HEK293 (cell line): ENCODE measurements at regions not wholly inside any gene's neighbourhood (a gene's known extent, or its start where the extent isn't known, plus 50 kb on each side); places are given as distances from the start of the nearest gene placed in this dataset.

ENCODE experiments used
- CTCF ChIA-PET: fragments of 350-600 bp; formaldehyde crosslinking; extraction: SDS; loops from one replicate; lab custom pipeline; 2021; ENCODE audit warnings: antibody characterized with exemption; lab: Yijun Ruan, JAX
- POLR2A ChIA-PET: fragments of 300-600 bp; formaldehyde crosslinking; extraction: SDS; loops from one replicate; lab custom pipeline; 2020; ENCODE audit warnings: antibody characterized with exemption, inconsistent platforms; lab: Yijun Ruan, JAX
- H3K27ac ChIP-seq: fragments of 200-500 bp; sonication (Bioruptor generic); 2 replicates; pipeline ENCODE4 v1.5.1; 2014; ENCODE audit warnings: low read depth, low read length, control low read depth, inconsistent platforms; ENCODE audit errors: extremely low read depth
- H3K36me3 ChIP-seq, 2 experiments: fragments of 200-500 bp in 1 of 2; sonication (Bioruptor generic) in 1 of 2; 1 replicate in 1 of 2; 2 replicates in 1 of 2; pipeline ENCODE4 v1.5.1; 2014 to 2017; ENCODE audit warnings: inconsistent platforms in 2 of 2, low read length in 2 of 2; ENCODE audit not compliant: control insufficient read depth in 2 of 2, insufficient read depth in 1 of 2
- H3K4me1 ChIP-seq: fragments of 200-500 bp; sonication (Bioruptor generic); 2 replicates; pipeline ENCODE4 v1.5.1; 2014; ENCODE audit warnings: mild to moderate bottlenecking, low read length, inconsistent platforms; ENCODE audit not compliant: control insufficient read depth, insufficient read depth
- H3K4me3 ChIP-seq: 2 replicates; pipeline ENCODE4 v1.5.1; 2011; ENCODE audit warnings: low read depth, mild to moderate bottlenecking, control low read depth, low read length, moderate library complexity
- H3K9me3 ChIP-seq: fragments of 200-500 bp; sonication (Bioruptor generic); 2 replicates; pipeline ENCODE4 v1.5.1; 2014; ENCODE audit warnings: low read depth, low read length, inconsistent platforms; ENCODE audit not compliant: control insufficient read depth, insufficient read depth
- ELK4 ChIP-seq: IDR thresholded peaks from 2 replicates; pipeline ENCODE4 v1.6.1; 2011; ENCODE audit warnings: mild to moderate bottlenecking, low read depth, low read length, borderline replicate concordance
- FEZF1 ChIP-seq: fragments of 450-650 bp; formaldehyde crosslinking; IDR thresholded peaks from 2 replicates; pipeline ENCODE4 v1.5.1; 2016; ENCODE audit warnings: missing biosample characterization, missing genetic modification characterization
- IKZF3 ChIP-seq: fragments of 450-650 bp; IDR thresholded peaks from 2 replicates; pipeline ENCODE4 v1.5.0; 2018; ENCODE audit warnings: missing biosample characterization, mild to moderate bottlenecking, missing genetic modification characterization, moderate library complexity
- SCRT1 ChIP-seq: fragments of 450-650 bp; formaldehyde crosslinking; IDR thresholded peaks from 2 replicates; pipeline ENCODE4 v1.5.1; 2016; ENCODE audit warnings: missing biosample characterization, missing genetic modification characterization, borderline replicate concordance
- SCRT2 ChIP-seq: fragments of 450-650 bp; formaldehyde crosslinking; IDR thresholded peaks from 2 replicates; pipeline ENCODE4 v1.5.1; 2016; ENCODE audit warnings: missing biosample characterization, missing genetic modification characterization
- SP2 ChIP-seq: fragments of 450-650 bp; formaldehyde crosslinking; IDR thresholded peaks from 2 replicates; pipeline ENCODE4 v1.5.1; 2016; ENCODE audit warnings: missing biosample characterization, missing genetic modification characterization
- SP3 ChIP-seq: fragments of 450-650 bp; formaldehyde crosslinking; IDR thresholded peaks from 2 replicates; pipeline ENCODE4 v1.5.1; 2016; ENCODE audit warnings: missing biosample characterization, missing genetic modification characterization
- ZBTB17 ChIP-seq: fragments of 450-650 bp; formaldehyde crosslinking; IDR thresholded peaks from 2 replicates; pipeline ENCODE4 v1.5.1; 2016; ENCODE audit warnings: missing biosample characterization, missing genetic modification characterization
- ZBTB8A ChIP-seq: fragments of 450-650 bp; formaldehyde crosslinking; IDR thresholded peaks from 2 replicates; pipeline ENCODE4 v1.5.1; 2016; ENCODE audit warnings: missing biosample characterization, missing genetic modification characterization
- ZNF10 ChIP-seq: fragments of 450-650 bp; formaldehyde crosslinking; IDR thresholded peaks from 2 replicates; pipeline ENCODE4 v1.5.1; 2017; ENCODE audit warnings: missing biosample characterization, missing genetic modification characterization
- ZNF155 ChIP-seq: fragments of 450-650 bp; formaldehyde crosslinking; IDR thresholded peaks from 2 replicates; pipeline ENCODE4 v1.5.1; 2016; ENCODE audit warnings: missing biosample characterization, missing genetic modification characterization
- ZNF223 ChIP-seq: fragments of 450-650 bp; formaldehyde crosslinking; IDR thresholded peaks from 2 replicates; pipeline ENCODE4 v1.5.1; 2016; ENCODE audit warnings: missing biosample characterization, missing genetic modification characterization
- ZNF239 ChIP-seq: fragments of 450-650 bp; formaldehyde crosslinking; IDR thresholded peaks from 2 replicates; pipeline ENCODE4 v1.5.1; 2016; ENCODE audit warnings: missing biosample characterization, missing genetic modification characterization
- ZNF248 ChIP-seq: fragments of 450-650 bp; formaldehyde crosslinking; IDR thresholded peaks from 2 replicates; pipeline ENCODE4 v1.5.1; 2017; ENCODE audit warnings: missing biosample characterization, missing genetic modification characterization
- ZNF266 ChIP-seq: fragments of 450-650 bp; formaldehyde crosslinking; IDR thresholded peaks from 2 replicates; pipeline ENCODE4 v1.5.1; 2016; ENCODE audit warnings: missing biosample characterization, missing genetic modification characterization, low read depth
- ZNF391 ChIP-seq: fragments of 450-650 bp; formaldehyde crosslinking; IDR thresholded peaks from 2 replicates; pipeline ENCODE4 v1.5.1; 2016; ENCODE audit warnings: low read depth, missing biosample characterization, missing genetic modification characterization, borderline replicate concordance
- ZNF560 ChIP-seq: fragments of 450-650 bp; formaldehyde crosslinking; IDR thresholded peaks from 2 replicates; pipeline ENCODE4 v1.5.1; 2017; ENCODE audit warnings: missing biosample characterization, missing genetic modification characterization, borderline replicate concordance
- ZNF626 ChIP-seq: fragments of 450-650 bp; sonication (Bioruptor Pico); formaldehyde crosslinking; IDR thresholded peaks from 2 replicates; pipeline ENCODE4 v1.5.1; 2018; ENCODE audit warnings: missing biosample characterization, missing genetic modification characterization, inconsistent platforms
- ZNF664 ChIP-seq: fragments of 450-650 bp; formaldehyde crosslinking; IDR thresholded peaks from 2 replicates; pipeline ENCODE4 v1.5.1; 2016; ENCODE audit warnings: missing biosample characterization, missing genetic modification characterization
- ZSCAN16 ChIP-seq: fragments of 450-650 bp; formaldehyde crosslinking; IDR thresholded peaks from 2 replicates; pipeline ENCODE4 v1.5.1; 2016; ENCODE audit warnings: missing biosample characterization, missing genetic modification characterization
- TF ChIP-seq, protein P1 (sequence below): fragments of 450-650 bp; formaldehyde crosslinking; IDR thresholded peaks from 2 replicates; pipeline ENCODE4 v1.5.1; 2016; ENCODE audit warnings: missing biosample characterization, missing genetic modification characterization
- TF ChIP-seq, protein P2 (sequence below): fragments of 450-650 bp; formaldehyde crosslinking; IDR thresholded peaks from 2 replicates; pipeline ENCODE4 v1.5.1; 2016; ENCODE audit warnings: missing biosample characterization, missing genetic modification characterization
- TF ChIP-seq, protein P3 (sequence below): fragments of 450-650 bp; formaldehyde crosslinking; IDR thresholded peaks from 2 replicates; pipeline ENCODE4 v1.5.1; 2016; ENCODE audit warnings: missing biosample characterization, missing genetic modification characterization

DNA sequence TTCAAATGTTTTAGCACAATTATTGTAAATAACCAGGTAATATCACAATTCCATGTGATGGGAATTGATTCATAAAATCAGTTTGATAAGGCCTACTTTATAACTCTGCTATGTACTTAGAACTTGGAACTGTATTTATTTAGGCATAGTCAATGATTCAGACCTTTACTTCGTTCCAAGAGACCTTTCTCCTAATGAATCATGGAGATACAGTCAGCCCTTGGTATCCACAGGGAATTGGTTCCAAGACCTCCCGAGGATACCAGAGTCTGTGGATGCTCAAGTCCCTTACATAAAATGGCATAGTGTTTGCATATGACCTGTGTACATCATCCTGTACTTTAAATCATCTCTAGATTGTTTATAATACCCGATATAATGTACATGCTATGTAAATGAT, 60.8 kb upstream of the UMPS start (continued):
- TF ChIP-seq, protein P1, sequence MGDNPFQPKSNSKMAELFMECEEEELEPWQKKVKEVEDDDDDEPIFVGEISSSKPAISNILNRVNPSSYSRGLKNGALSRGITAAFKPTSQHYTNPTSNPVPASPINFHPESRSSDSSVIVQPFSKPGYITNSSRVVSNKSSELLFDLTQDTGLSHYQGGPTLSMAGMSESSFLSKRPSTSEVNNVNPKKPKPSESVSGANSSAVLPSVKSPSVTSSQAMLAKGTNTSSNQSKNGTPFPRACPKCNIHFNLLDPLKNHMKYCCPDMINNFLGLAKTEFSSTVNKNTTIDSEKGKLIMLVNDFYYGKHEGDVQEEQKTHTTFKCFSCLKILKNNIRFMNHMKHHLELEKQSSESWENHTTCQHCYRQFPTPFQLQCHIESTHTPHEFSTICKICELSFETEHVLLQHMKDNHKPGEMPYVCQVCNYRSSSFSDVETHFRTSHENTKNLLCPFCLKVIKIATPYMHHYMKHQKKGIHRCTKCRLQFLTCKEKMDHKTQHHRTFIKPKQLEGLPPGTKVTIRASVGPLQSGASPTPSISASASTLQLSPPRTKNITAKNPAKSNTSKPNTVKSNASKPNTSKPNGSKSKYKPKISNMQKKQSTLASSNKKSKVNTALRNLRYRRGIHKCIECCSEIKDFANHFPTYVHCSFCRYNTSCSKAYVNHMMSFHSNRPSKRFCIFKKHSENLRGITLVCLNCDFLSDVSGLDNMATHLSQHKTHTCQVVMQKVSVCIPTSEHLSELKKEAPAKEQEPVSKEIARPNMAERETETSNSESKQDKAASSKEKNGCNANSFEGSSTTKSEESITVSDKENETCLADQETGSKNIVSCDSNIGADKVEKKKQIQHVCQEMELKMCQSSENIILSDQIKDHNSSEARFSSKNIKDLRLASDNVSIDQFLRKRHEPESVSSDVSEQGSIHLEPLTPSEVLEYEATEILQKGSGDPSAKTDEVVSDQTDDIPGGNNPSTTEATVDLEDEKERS (tag by site-specific recombination) = no peak
- no peak for TF ChIP-seq ZNF664 (tag by site-specific recombination)
- TF ChIP-seq, protein P2, sequence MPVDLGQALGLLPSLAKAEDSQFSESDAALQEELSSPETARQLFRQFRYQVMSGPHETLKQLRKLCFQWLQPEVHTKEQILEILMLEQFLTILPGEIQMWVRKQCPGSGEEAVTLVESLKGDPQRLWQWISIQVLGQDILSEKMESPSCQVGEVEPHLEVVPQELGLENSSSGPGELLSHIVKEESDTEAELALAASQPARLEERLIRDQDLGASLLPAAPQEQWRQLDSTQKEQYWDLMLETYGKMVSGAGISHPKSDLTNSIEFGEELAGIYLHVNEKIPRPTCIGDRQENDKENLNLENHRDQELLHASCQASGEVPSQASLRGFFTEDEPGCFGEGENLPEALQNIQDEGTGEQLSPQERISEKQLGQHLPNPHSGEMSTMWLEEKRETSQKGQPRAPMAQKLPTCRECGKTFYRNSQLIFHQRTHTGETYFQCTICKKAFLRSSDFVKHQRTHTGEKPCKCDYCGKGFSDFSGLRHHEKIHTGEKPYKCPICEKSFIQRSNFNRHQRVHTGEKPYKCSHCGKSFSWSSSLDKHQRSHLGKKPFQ (tag by site-specific recombination) = no peak
- no peak for TF ChIP-seq ZNF223 (tag by site-specific recombination)

GRCh38 chr3:124671106-124671505, 59.1 kb upstream of the UMPS start:
- H3K4me3 ChIP-seq = no peak overlapping the region
- TF ChIP-seq SCRT1 (no peak), ZNF155 (tag by site-specific recombination) (no peak), FEZF1 (no peak), ZNF248 (no peak), IKZF3 (tag by site-specific recombination) (no peak), ZBTB8A (tag by site-specific recombination) (no peak), SCRT2 (tag by site-specific recombination) (no peak), ZNF560 (tag by site-specific recombination) (no peak)
- H3K36me3 ChIP-seq = no peaks in the 10 kb centered on the region
- CTCF ChIA-PET = interaction anchor here (0.7 kb wide), 1 partner anchor 24 kb away, joined by 3 read pairs; no protein-coding TSS in a partner anchor
- POLR2A ChIA-PET = no interaction called here
- H3K9me3 ChIP-seq = no peaks in the 10 kb centered on the region
- H3K27ac ChIP-seq = no peak overlapping the region
- H3K4me1 ChIP-seq = no peaks in the 10 kb centered on the region

DNA sequence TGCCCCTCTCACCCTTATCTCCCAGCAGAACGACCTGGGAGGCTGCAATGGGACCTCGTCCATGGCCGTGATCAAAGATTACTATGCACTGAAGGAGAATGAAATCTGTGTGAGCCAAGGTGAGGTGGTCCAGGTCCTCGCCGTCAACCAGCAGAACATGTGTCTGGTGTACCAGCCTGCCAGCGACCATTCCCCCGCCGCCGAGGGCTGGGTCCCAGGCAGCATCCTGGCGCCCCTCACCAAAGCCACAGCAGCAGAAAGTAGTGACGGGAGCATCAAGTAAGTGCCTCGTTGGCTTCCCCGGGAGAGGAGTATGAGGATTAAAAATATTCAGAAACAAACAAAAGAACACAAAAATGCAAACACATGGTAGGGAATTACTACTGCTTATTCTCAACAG, 55.9 kb upstream of the UMPS start:
- CTCF ChIA-PET = no interaction called here
- Histone ChIP-seq H3K4me1 (no peaks in the 10 kb centered on the region), H3K9me3 (no peaks in the 10 kb centered on the region), H3K27ac (no peak overlapping the region), H3K36me3 (no peaks in the 10 kb centered on the region), H3K4me3 (no peak overlapping the region)
- POLR2A ChIA-PET = no interaction called here
- TF ChIP-seq ZNF391 (tag by site-specific recombination) = no peak

DNA sequence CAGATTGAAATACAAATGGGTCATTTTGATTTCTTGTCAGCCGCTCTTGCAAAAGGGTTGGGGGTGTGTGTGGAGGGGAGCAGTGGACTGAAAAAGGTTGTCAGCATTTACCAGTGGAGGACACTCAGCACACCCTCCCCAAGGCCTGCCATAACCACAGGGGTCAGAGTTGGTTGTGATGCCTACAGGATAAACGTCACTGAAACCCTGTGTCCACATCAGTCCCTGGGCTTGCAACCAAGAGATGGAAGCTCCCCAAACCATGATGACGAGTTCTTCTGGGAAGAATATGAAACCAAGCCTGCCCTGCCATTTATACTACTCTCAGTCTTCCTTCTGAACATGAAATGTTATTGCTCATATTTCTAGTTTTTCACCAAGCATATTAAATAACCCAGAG, 54.0 kb upstream of the UMPS start:
- ChIA-PET POLR2A (no interaction called here), CTCF (interaction anchor here (0.6 kb wide), 1 partner anchor 13 kb away, joined by 4 read pairs; no protein-coding TSS in a partner anchor)
- no peak for TF ChIP-seq ZNF10 (tag by site-specific recombination)
- no peak for TF ChIP-seq ZNF266 (tag by site-specific recombination)
- TF ChIP-seq, protein P3, sequence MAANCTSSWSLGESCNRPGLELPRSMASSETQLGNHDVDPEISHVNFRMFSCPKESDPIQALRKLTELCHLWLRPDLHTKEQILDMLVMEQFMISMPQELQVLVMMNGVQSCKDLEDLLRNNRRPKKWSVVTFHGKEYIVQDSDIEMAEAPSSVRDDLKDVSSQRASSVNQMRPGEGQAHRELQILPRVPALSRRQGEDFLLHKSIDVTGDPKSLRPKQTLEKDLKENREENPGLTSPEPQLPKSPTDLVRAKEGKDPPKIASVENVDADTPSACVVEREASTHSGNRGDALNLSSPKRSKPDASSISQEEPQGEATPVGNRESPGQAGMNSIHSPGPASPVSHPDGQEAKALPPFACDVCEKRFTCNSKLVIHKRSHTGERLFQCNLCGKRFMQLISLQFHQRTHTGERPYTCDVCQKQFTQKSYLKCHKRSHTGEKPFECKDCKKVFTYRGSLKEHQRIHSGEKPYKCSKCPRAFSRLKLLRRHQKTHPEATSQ (tag by site-specific recombination) = no peak
- no peak for TF ChIP-seq ZNF248
- TF ChIP-seq ZNF239 (tag by site-specific recombination) = no peak
- TF ChIP-seq ZNF626 (tag by site-specific recombination) = no peak
- no peak for TF ChIP-seq SP2 (tag by site-specific recombination)
- TF ChIP-seq ELK4 = no peak
- no peak for TF ChIP-seq ZBTB17 (tag by site-specific recombination)
- no peak for TF ChIP-seq ZSCAN16 (tag by site-specific recombination)
- no peak for TF ChIP-seq SP3 (tag by site-specific recombination)
- Histone ChIP-seq H3K4me3 (no peak overlapping the region), H3K4me1 (no peaks in the 10 kb centered on the region), H3K36me3 (no peaks in the 10 kb centered on the region), H3K9me3 (no peaks in the 10 kb centered on the region), H3K27ac (no peak overlapping the region)
